Gastroesophageal sphincter (tissue), 4 donors: ENCODE measurements at regions not wholly inside any gene's neighbourhood (a gene's known extent, or its start where the extent isn't known, plus 50 kb on each side); places are given as distances from the start of the nearest gene placed in this dataset.

ENCODE experiments used
- ATAC-seq: fragments of 150-250 bp; one replicate; pipeline ENCODE4 v1.9.1; 2016; ENCODE audit warnings: mild to moderate bottlenecking, moderate library complexity
- H3K27ac ChIP-seq, 4 donors: fragments of 200-600 bp; sonication (generic) in 3 of 4; 1 replicate in 3 of 4; 2 replicates in 1 of 4; pipeline ENCODE4 v1.5.1; 2016 to 2019
- H3K27me3 ChIP-seq: fragments of 200-600 bp; sonication (generic); one replicate; pipeline ENCODE4 v1.5.1; 2019
- H3K36me3 ChIP-seq, 2 donors: fragments of 200-600 bp; sonication (generic); one replicate each; pipeline ENCODE4 v1.5.1; 2019; ENCODE audit warnings: control low read depth in 1 of 2
- H3K4me1 ChIP-seq, 3 donors: fragments of 200-600 bp; sonication (generic); 1 replicate in 2 of 3; 2 replicates in 1 of 3; pipeline ENCODE4 v1.5.1; 2016 to 2019; ENCODE audit warnings: control low read depth in 2 of 3
- H3K4me3 ChIP-seq, 2 donors: fragments of 200-600 bp; sonication (generic); one replicate each; pipeline ENCODE4 v1.5.1; 2019; ENCODE audit warnings: mild to moderate bottlenecking in 1 of 2, moderate library complexity in 1 of 2
- H3K9me3 ChIP-seq, 3 donors: fragments of 200-600 bp; sonication (generic); one replicate each; pipeline ENCODE4 v1.5.1; 2017 to 2019; ENCODE audit warnings: control low read depth in 2 of 3
- EP300 ChIP-seq: sonication (generic); formaldehyde crosslinking; IDR thresholded peaks from one replicate; pipeline ENCODE4 v1.6.1; 2017; ENCODE audit warnings: antibody characterized with exemption, mild to moderate bottlenecking
- POLR2A ChIP-seq, 2 donors: fragments of 450-650 bp; IDR thresholded peaks; one replicate each; pipeline ENCODE4 v1.6.1; 2017; ENCODE audit warnings: antibody characterized with exemption in 2 of 2, mild to moderate bottlenecking in 2 of 2, moderate library complexity in 1 of 2
- POLR2AphosphoS5 ChIP-seq: sonication (generic); formaldehyde crosslinking; IDR thresholded peaks from one replicate; pipeline ENCODE4 v1.6.1; 2017; ENCODE audit warnings: antibody characterized with exemption
- WGBS, 2 donors: methylation state at CpG; one replicate each; pipeline ENCODE4 v1.1.5; 2018; ENCODE audit warnings: low coverage in 1 of 2; 5-methylcytosine and 5-hydroxymethylcytosine counted together
- TF ChIP-seq, protein P1 (sequence below), 4 experiments: fragments of 200-600 bp in 2 of 4; fragments of 450-650 bp in 2 of 4; sonication (generic) in 1 of 4; IDR thresholded peaks; one replicate each; pipeline ENCODE4 v1.5.1; 2017 to 2019; ENCODE audit warnings: antibody characterized with exemption in 4 of 4, mild to moderate bottlenecking in 2 of 4, moderate library complexity in 2 of 4

GRCh38 chr12:124387528-124387911 lies 92.6 kb downstream of the RFLNA start:
- H3K4me1 ChIP-seq, result peaks cover 7 to 99% (median 61%) of the 10 kb centered on the region in 3 donors
- peak overlapping the region; percentile 90 to 98 (median 94) for H3K27ac ChIP-seq
- no peaks in the 10 kb centered on the region for H3K9me3 ChIP-seq
- ATAC-seq, result no peak
- H3K36me3 ChIP-seq, result peaks cover 0 to 34% of the 10 kb centered on the region in 2 donors
- TF ChIP-seq EP300, result no peak
- peak; percentile 13 for TF ChIP-seq POLR2AphosphoS5
- WGBS, 2 donors, result 24% methylated on average over 3 of the region's 24 CpGs; no CpG with 5 or more reads in 1 of the 2 donors
- no peaks in the 10 kb centered on the region for H3K27me3 ChIP-seq
- H3K4me3 ChIP-seq, result peak overlapping the region; percentile 34 to 63

DNA sequence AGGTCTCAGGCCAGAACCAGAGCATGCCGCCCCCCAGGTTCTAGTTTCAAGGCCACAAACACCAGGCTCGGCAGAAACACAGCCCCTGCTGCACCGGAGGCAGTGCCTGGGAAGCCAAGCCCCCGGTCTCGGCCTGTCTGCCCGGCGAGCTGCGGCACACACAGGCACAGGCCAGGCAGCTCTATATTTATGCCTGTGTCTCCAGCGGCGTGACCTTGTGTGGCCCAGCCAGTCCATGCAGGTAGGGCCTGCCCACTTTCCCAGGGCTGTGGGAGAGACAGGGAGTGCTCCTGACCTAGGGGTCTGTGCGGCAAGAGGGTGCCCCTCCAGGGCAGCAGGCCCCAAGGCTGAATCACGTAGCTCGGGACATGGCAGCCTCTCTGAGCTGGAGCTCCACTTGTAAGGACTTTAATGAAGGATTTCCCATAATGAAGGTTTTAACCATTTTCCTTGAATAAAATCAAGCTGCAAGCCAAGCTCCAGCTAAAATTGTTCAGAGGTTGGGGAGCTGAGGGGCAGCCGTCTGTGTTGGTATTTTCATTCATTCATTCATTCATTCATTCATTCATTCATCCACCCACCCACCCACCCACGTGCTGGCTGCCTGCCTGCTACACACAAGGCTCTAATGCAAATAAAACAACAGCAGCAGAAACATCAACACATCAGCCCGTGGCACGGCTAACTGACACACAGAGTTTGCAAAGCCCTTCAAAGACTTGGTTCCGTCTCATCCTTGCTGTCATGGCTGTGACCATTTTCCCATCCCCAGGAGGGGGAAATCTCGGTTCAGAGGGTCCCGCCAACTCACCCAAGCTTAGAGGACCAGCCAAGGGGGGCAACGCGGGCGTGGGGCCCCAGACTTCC lies 92.0 kb downstream of the RFLNA start:
- Histone ChIP-seq H3K4me3 (peak overlapping the region in 1 of 2 donors; percentile 63), H3K4me1 (peaks cover 11 to 99% (median 62%) of the 10 kb centered on the region in 3 donors), H3K27me3 (no peaks in the 10 kb centered on the region), H3K9me3 (no peaks in the 10 kb centered on the region), H3K27ac (peak overlapping the region; percentile 90 to 98 (median 94)), H3K36me3 (peaks cover 0 to 34% of the 10 kb centered on the region in 2 donors)
- WGBS, 2 donors, result 21 to 51% methylated on average over 2 to 5 of the region's 23 CpGs
- TF ChIP-seq POLR2AphosphoS5, result no peak
- no peak for TF ChIP-seq POLR2A (IDR thresholded peaks at IDR 0.05)
- TF ChIP-seq EP300, result no peak
- TF ChIP-seq, protein P1, sequence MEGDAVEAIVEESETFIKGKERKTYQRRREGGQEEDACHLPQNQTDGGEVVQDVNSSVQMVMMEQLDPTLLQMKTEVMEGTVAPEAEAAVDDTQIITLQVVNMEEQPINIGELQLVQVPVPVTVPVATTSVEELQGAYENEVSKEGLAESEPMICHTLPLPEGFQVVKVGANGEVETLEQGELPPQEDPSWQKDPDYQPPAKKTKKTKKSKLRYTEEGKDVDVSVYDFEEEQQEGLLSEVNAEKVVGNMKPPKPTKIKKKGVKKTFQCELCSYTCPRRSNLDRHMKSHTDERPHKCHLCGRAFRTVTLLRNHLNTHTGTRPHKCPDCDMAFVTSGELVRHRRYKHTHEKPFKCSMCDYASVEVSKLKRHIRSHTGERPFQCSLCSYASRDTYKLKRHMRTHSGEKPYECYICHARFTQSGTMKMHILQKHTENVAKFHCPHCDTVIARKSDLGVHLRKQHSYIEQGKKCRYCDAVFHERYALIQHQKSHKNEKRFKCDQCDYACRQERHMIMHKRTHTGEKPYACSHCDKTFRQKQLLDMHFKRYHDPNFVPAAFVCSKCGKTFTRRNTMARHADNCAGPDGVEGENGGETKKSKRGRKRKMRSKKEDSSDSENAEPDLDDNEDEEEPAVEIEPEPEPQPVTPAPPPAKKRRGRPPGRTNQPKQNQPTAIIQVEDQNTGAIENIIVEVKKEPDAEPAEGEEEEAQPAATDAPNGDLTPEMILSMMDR (IDR thresholded peaks at IDR 0.05), result no peak
- no peak for ATAC-seq

DNA sequence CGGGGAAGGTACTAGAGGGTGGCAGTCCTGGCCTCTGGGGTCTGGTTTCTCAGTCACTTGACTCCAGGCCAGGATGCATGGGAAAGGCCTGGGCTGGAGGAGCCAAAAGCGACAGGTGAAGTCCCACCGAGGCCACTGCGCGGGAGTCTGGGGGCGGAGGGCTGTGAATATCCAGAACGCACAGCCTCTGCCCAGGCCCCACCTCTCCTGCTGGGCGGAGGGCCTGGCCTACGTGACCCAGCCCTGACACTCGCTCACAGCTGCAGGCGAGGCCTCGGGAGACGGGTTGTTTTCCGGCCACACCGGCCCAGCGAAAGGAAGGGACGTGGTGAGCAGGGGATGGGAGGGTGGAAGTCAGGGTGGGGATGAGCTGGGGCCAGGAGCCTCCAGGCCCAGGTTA lies 91.2 kb downstream of the RFLNA start:
- 76% methylated on average over 5 of the region's 17 CpGs; no CpG with 5 or more reads in 1 of the 2 donors for WGBS, 2 donors
- TF ChIP-seq EP300 (no peak), POLR2A (IDR thresholded peaks at IDR 0.05) (no peak), POLR2AphosphoS5 (no peak)
- TF ChIP-seq, protein P1 (IDR thresholded peaks at IDR 0.05), result no peak
- ATAC-seq, result no peak
- Histone ChIP-seq H3K27ac (peak overlapping the region in 3 of 4 donors; percentile 91 to 98 (median 98)), H3K36me3 (peaks cover 0 to 34% of the 10 kb centered on the region in 2 donors), H3K27me3 (no peaks in the 10 kb centered on the region), H3K4me1 (peaks cover 15 to 99% (median 65%) of the 10 kb centered on the region in 3 donors), H3K4me3 (peak overlapping the region in 1 of 2 donors; percentile 63), H3K9me3 (no peaks in the 10 kb centered on the region)

DNA sequence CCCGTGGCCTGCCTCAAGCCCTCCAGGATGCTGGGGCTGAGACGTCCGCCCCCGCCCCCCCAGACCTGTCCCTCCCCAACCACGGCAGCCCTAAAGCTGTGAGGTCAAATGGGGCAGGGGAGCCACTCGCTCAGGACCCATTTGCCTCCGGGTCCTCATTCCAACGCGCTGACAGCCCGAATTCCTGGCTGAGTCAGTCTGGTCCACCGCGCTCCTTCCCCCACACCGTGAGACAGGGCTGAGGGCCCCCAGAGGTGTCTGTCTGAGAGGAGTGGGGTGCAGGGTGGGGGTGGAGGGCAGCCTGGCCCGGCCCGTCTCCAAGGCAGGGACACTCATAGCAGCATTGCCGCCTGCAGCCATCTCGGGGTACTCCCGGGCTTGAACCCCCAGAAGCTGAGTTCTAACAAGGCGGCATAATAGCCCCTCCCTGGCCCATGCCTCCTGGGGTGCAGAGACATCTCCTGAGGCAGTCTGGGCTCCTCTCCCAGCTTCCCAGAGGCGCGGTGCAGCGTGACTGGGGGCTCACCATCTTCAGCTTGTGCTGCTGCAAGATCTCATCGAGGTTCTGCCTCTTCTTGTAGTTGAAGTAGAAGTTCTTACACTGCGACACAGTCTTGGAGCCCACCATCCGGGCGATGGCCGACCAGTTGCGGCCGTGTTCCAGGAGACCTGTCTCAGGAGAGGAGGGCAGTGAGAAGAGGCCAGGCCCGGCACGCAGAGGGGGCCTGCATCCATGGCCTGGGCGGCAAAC lies 90.5 kb downstream of the RFLNA start:
- no peak for ATAC-seq
- peaks cover 0 to 34% of the 10 kb centered on the region in 2 donors for H3K36me3 ChIP-seq
- no peaks in the 10 kb centered on the region for H3K9me3 ChIP-seq
- no peaks in the 10 kb centered on the region for H3K27me3 ChIP-seq
- H3K27ac ChIP-seq, result peak overlapping the region in 3 of 4 donors; percentile 91 to 98 (median 98)
- peaks cover 15 to 99% (median 66%) of the 10 kb centered on the region in 3 donors for H3K4me1 ChIP-seq
- WGBS, 2 donors, result 57% methylated on average over 2 of the region's 32 CpGs; no CpG with 5 or more reads in 1 of the 2 donors
- peak overlapping the region in 1 of 2 donors; percentile 63 for H3K4me3 ChIP-seq
- TF ChIP-seq, protein P1 (IDR thresholded peaks at IDR 0.05), result no peak
- TF ChIP-seq POLR2A (IDR thresholded peaks at IDR 0.05) (no peak), EP300 (no peak)

- no peak for ATAC-seq
- Histone ChIP-seq H3K36me3 (peaks cover 0 to 35% of the 10 kb centered on the region in 2 donors), H3K4me1 (peaks cover 15 to 99% (median 66%) of the 10 kb centered on the region in 3 donors), H3K9me3 (no peaks in the 10 kb centered on the region), H3K27ac (peak overlapping the region in 3 of 4 donors; percentile 91 to 98 (median 98)), H3K4me3 (no peak overlapping the region), H3K27me3 (no peaks in the 10 kb centered on the region)
- TF ChIP-seq EP300 (no peak), POLR2AphosphoS5 (no peak), POLR2A (IDR thresholded peaks at IDR 0.05) (no peak)
- TF ChIP-seq, protein P1 (IDR thresholded peaks at IDR 0.05), result no peak
- 88% methylated on average over 11 of the region's 20 CpGs; no CpG with 5 or more reads in 1 of the 2 donors for WGBS, 2 donors
These were observed 89.5 kb downstream of the RFLNA start for GRCh38 chr12:124384299-124384894.
